ENCODE measurements at regions not wholly inside any gene's neighbourhood (a gene's known extent, or its start where the extent isn't known, plus 50 kb on each side); places are given as distances from the start of the nearest gene placed in this dataset.

GRCh38 chr7:125780153-125780552, 850.5 kb upstream of the POT1 start:
- Histone ChIP-seq H3K9me3 (ENCODE audit: control insufficient read depth, insufficient read depth, low read length) (no peaks in the 10 kb centered on the region), H3K4me3 (ENCODE audit: low read depth, low read length) (no peak overlapping the region), H3K27me3 (ENCODE audit: control insufficient read depth, insufficient read depth, low read length) (no peaks in the 10 kb centered on the region), H3K36me3 (ENCODE audit: control insufficient read depth, insufficient read depth, low read length) (no peaks in the 10 kb centered on the region), H3K4me1 (ENCODE audit: control insufficient read depth, insufficient read depth, low read length) (no peaks in the 10 kb centered on the region), H3K27ac (ENCODE audit: low read depth, low read length) (no peak overlapping the region)
- WGBS (ENCODE audit: insufficient coverage): no CpG with 5 or more reads among the region's 1 CpG
- no peak for DNase-seq (ENCODE audit: low read depth in 4 of 6, low spot score in 6 of 6)

- Histone ChIP-seq H3K36me3 (ENCODE audit: control insufficient read depth, insufficient read depth, low read length) (no peaks in the 10 kb centered on the region), H3K9me3 (ENCODE audit: control insufficient read depth, insufficient read depth, low read length) (no peaks in the 10 kb centered on the region), H3K27me3 (ENCODE audit: control insufficient read depth, insufficient read depth, low read length) (no peaks in the 10 kb centered on the region), H3K4me1 (ENCODE audit: control insufficient read depth, insufficient read depth, low read length) (no peaks in the 10 kb centered on the region), H3K27ac (ENCODE audit: low read depth, low read length) (no peak overlapping the region), H3K4me3 (ENCODE audit: low read depth, low read length) (no peak overlapping the region)
- DNase-seq (ENCODE audit: low read depth in 4 of 6, low spot score in 6 of 6): peak in 1 of 6 donors; percentile 65
- WGBS (ENCODE audit: insufficient coverage): no CpG with 5 or more reads among the region's 4 CpGs
Measured at GRCh38 chr7:125775317-125775716, 845.7 kb upstream of the POT1 start.

GRCh38 chr7:125773113-125773785, 843.6 kb upstream of the POT1 start:
- peak in 1 of 6 donors; percentile 9 for DNase-seq (ENCODE audit: low read depth in 4 of 6, low spot score in 6 of 6)
- 85% methylated on average over 11 of the region's 19 CpGs for WGBS (ENCODE audit: insufficient coverage)

GRCh38 chr7:125747966-125748365, 818.3 kb upstream of the POT1 start:
- Histone ChIP-seq H3K36me3 (ENCODE audit: control insufficient read depth, insufficient read depth, low read length) (no peaks in the 10 kb centered on the region), H3K27ac (ENCODE audit: low read depth, low read length) (no peak overlapping the region), H3K27me3 (ENCODE audit: control insufficient read depth, insufficient read depth, low read length) (no peaks in the 10 kb centered on the region), H3K4me3 (ENCODE audit: low read depth, low read length) (no peak overlapping the region), H3K4me1 (ENCODE audit: control insufficient read depth, insufficient read depth, low read length) (no peaks in the 10 kb centered on the region), H3K9me3 (ENCODE audit: control insufficient read depth, insufficient read depth, low read length) (no peaks in the 10 kb centered on the region)
- no peak for DNase-seq (ENCODE audit: low read depth in 4 of 6, low spot score in 6 of 6)

More at GRCh38 chr7:125773113-125773785, 843.6 kb upstream of the POT1 start:
- Histone ChIP-seq H3K27ac (ENCODE audit: low read depth, low read length) (no peak overlapping the region), H3K27me3 (ENCODE audit: control insufficient read depth, insufficient read depth, low read length) (no peaks in the 10 kb centered on the region), H3K4me1 (ENCODE audit: control insufficient read depth, insufficient read depth, low read length) (no peaks in the 10 kb centered on the region), H3K4me3 (ENCODE audit: low read depth, low read length) (no peak overlapping the region), H3K36me3 (ENCODE audit: control insufficient read depth, insufficient read depth, low read length) (no peaks in the 10 kb centered on the region), H3K9me3 (ENCODE audit: control insufficient read depth, insufficient read depth, low read length) (no peaks in the 10 kb centered on the region)

- no peak for DNase-seq (ENCODE audit: low read depth in 4 of 6, low spot score in 6 of 6)
- Histone ChIP-seq H3K4me1 (ENCODE audit: control insufficient read depth, insufficient read depth, low read length) (no peaks in the 10 kb centered on the region), H3K27me3 (ENCODE audit: control insufficient read depth, insufficient read depth, low read length) (no peaks in the 10 kb centered on the region), H3K9me3 (ENCODE audit: control insufficient read depth, insufficient read depth, low read length) (no peaks in the 10 kb centered on the region), H3K4me3 (ENCODE audit: low read depth, low read length) (no peak overlapping the region), H3K27ac (ENCODE audit: low read depth, low read length) (no peak overlapping the region), H3K36me3 (ENCODE audit: control insufficient read depth, insufficient read depth, low read length) (no peaks in the 10 kb centered on the region)
- no CpG with 5 or more reads among the region's 2 CpGs for WGBS (ENCODE audit: insufficient coverage)
Measured at GRCh38 chr7:125746510-125746909, 816.9 kb upstream of the POT1 start.

GRCh38 chr7:125727215-125727614, 797.6 kb upstream of the POT1 start:
- Histone ChIP-seq H3K9me3 (ENCODE audit: control insufficient read depth, insufficient read depth, low read length) (no peaks in the 10 kb centered on the region), H3K36me3 (ENCODE audit: control insufficient read depth, insufficient read depth, low read length) (no peaks in the 10 kb centered on the region), H3K27me3 (ENCODE audit: control insufficient read depth, insufficient read depth, low read length) (no peaks in the 10 kb centered on the region), H3K4me1 (ENCODE audit: control insufficient read depth, insufficient read depth, low read length) (no peaks in the 10 kb centered on the region), H3K27ac (ENCODE audit: low read depth, low read length) (no peak overlapping the region), H3K4me3 (ENCODE audit: low read depth, low read length) (no peak overlapping the region)
- 83% methylated on average over 1 of the region's 1 CpG for WGBS (ENCODE audit: insufficient coverage)
- no peak for DNase-seq (ENCODE audit: low read depth in 4 of 6, low spot score in 6 of 6)

GRCh38 chr7:125695626-125696025, 766.0 kb upstream of the POT1 start:
- peak in 2 of 6 donors; percentile 65 to 69 for DNase-seq (ENCODE audit: low read depth in 4 of 6, low spot score in 6 of 6)
- no CpG with 5 or more reads among the region's 1 CpG for WGBS (ENCODE audit: insufficient coverage)
- Histone ChIP-seq H3K36me3 (ENCODE audit: control insufficient read depth, insufficient read depth, low read length) (no peaks in the 10 kb centered on the region), H3K27me3 (ENCODE audit: control insufficient read depth, insufficient read depth, low read length) (no peaks in the 10 kb centered on the region), H3K4me1 (ENCODE audit: control insufficient read depth, insufficient read depth, low read length) (no peaks in the 10 kb centered on the region), H3K27ac (ENCODE audit: low read depth, low read length) (no peak overlapping the region), H3K9me3 (ENCODE audit: control insufficient read depth, insufficient read depth, low read length) (no peaks in the 10 kb centered on the region), H3K4me3 (ENCODE audit: low read depth, low read length) (no peak overlapping the region)

GRCh38 chr7:125683156-125683555, 753.5 kb upstream of the POT1 start:
- Histone ChIP-seq H3K36me3 (ENCODE audit: control insufficient read depth, insufficient read depth, low read length) (no peaks in the 10 kb centered on the region), H3K27me3 (ENCODE audit: control insufficient read depth, insufficient read depth, low read length) (no peaks in the 10 kb centered on the region), H3K4me1 (ENCODE audit: control insufficient read depth, insufficient read depth, low read length) (no peaks in the 10 kb centered on the region), H3K9me3 (ENCODE audit: control insufficient read depth, insufficient read depth, low read length) (no peaks in the 10 kb centered on the region), H3K27ac (ENCODE audit: low read depth, low read length) (no peak overlapping the region), H3K4me3 (ENCODE audit: low read depth, low read length) (no peak overlapping the region)
- no peak for DNase-seq (ENCODE audit: low read depth in 4 of 6, low spot score in 6 of 6)

DNA sequence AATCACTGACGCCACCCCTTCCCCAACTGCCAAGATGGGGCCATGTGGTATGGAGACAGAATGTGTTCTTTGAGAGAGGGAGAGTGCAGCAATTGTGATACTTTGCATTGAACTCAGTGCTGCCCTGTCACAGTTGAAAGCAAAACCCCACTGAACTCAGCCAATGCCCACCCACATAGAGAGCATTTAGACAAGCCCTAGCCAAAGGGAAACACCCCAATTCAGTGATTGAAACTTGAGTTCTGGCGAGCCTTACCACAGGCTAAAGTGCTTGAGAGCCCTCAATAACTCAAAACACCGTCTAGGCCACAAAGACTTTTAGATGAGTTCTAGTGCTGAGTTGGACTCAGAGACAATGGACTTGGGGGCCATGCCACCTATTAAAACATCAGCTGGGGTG, 751.9 kb upstream of the POT1 start:
- Histone ChIP-seq H3K27me3 (ENCODE audit: control insufficient read depth, insufficient read depth, low read length) (no peaks in the 10 kb centered on the region), H3K4me1 (ENCODE audit: control insufficient read depth, insufficient read depth, low read length) (no peaks in the 10 kb centered on the region), H3K9me3 (ENCODE audit: control insufficient read depth, insufficient read depth, low read length) (no peaks in the 10 kb centered on the region), H3K36me3 (ENCODE audit: control insufficient read depth, insufficient read depth, low read length) (no peaks in the 10 kb centered on the region), H3K27ac (ENCODE audit: low read depth, low read length) (no peak overlapping the region), H3K4me3 (ENCODE audit: low read depth, low read length) (no peak overlapping the region)
- 83% methylated on average over 1 of the region's 3 CpGs for WGBS (ENCODE audit: insufficient coverage)
- no peak for DNase-seq (ENCODE audit: low read depth in 4 of 6, low spot score in 6 of 6)

DNA sequence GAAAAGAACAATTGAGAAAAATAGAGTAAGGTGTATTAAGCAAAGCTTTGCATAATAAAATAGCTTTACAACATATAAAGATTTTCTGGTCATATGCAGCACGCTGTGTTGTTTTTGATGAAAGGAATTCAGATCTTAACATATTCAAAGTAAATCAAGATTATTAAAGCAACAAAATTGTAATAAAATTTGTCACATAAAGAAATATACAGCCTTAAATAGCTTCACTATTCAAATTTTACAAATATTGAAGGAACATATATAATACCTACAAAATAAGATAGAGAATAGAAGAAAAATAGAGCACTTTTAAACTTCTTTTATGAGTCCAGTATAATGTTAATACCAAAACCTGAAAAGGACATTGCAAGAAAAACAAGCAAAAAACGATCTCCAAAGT, 749.1 kb upstream of the POT1 start:
- no CpG with 5 or more reads among the region's 2 CpGs for WGBS (ENCODE audit: insufficient coverage)
- H3K4me3 ChIP-seq (ENCODE audit: low read depth, low read length): no peak overlapping the region
- H3K27ac ChIP-seq (ENCODE audit: low read depth, low read length): no peak overlapping the region
- H3K36me3 ChIP-seq (ENCODE audit: control insufficient read depth, insufficient read depth, low read length): no peaks in the 10 kb centered on the region
- no peaks in the 10 kb centered on the region for H3K9me3 ChIP-seq (ENCODE audit: control insufficient read depth, insufficient read depth, low read length)
- H3K27me3 ChIP-seq (ENCODE audit: control insufficient read depth, insufficient read depth, low read length): no peaks in the 10 kb centered on the region
- no peaks in the 10 kb centered on the region for H3K4me1 ChIP-seq (ENCODE audit: control insufficient read depth, insufficient read depth, low read length)
- DNase-seq (ENCODE audit: low read depth in 4 of 6, low spot score in 6 of 6): no peak
